Lower leg skin (tissue), 3 donors: ENCODE measurements at regions not wholly inside any gene's neighbourhood (a gene's known extent, or its start where the extent isn't known, plus 50 kb on each side); places are given as distances from the start of the nearest gene placed in this dataset.

Source experiments
- POLR2A ChIP-seq, 2 donors: fragments of 450-650 bp; IDR thresholded peaks; one replicate each; pipeline ENCODE4 v1.6.1; 2016 to 2017; ENCODE audit warnings: antibody characterized with exemption in 2 of 2, mild to moderate bottlenecking in 1 of 2, moderate library complexity in 1 of 2
- TF ChIP-seq, protein P1 (sequence below), 3 donors: fragments of 450-650 bp; IDR thresholded peaks; one replicate each; pipeline ENCODE4 v1.5.1; 2016; ENCODE audit warnings: antibody characterized with exemption in 3 of 3, mild to moderate bottlenecking in 3 of 3, moderate library complexity in 2 of 3

GRCh38 chr6:153436351-153436750, 305.3 kb upstream of the RGS17 start:
- TF ChIP-seq, protein P1, sequence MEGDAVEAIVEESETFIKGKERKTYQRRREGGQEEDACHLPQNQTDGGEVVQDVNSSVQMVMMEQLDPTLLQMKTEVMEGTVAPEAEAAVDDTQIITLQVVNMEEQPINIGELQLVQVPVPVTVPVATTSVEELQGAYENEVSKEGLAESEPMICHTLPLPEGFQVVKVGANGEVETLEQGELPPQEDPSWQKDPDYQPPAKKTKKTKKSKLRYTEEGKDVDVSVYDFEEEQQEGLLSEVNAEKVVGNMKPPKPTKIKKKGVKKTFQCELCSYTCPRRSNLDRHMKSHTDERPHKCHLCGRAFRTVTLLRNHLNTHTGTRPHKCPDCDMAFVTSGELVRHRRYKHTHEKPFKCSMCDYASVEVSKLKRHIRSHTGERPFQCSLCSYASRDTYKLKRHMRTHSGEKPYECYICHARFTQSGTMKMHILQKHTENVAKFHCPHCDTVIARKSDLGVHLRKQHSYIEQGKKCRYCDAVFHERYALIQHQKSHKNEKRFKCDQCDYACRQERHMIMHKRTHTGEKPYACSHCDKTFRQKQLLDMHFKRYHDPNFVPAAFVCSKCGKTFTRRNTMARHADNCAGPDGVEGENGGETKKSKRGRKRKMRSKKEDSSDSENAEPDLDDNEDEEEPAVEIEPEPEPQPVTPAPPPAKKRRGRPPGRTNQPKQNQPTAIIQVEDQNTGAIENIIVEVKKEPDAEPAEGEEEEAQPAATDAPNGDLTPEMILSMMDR (IDR thresholded peaks at IDR 0.05): no peak
- TF ChIP-seq POLR2A (IDR thresholded peaks at IDR 0.05): no peak
